IMR-90 (cell line): ENCODE measurements at regions not wholly inside any gene's neighbourhood (a gene's known extent, or its start where the extent isn't known, plus 50 kb on each side); places are given as distances from the start of the nearest gene placed in this dataset.

Source experiments
- ATAC-seq: fragments of 200-7000 bp; cut with Tn5 transposase; 2 replicates; pipeline ENCODE4 v1.9.1; 2020; ENCODE audit warnings: low read depth, mild to moderate bottlenecking, moderate library complexity
- BruUV-seq: library from RNA; stranded (reverse); fragments of 400-500 nt; replicated peaks from 2 replicates; lab custom pipeline; 2021; lab: Mats Ljungman, UMichigan
- CTCF ChIA-PET: fragments of 300-600 bp; formaldehyde crosslinking; extraction: SDS; loops from one replicate; lab custom pipeline; 2021; ENCODE audit warnings: antibody characterized with exemption; lab: Yijun Ruan, JAX
- POLR2A ChIA-PET: fragments of 300-600 bp; sonication (Branson Sonifier 250); formaldehyde crosslinking; loops from one replicate; lab custom pipeline; 2022; ENCODE audit warnings: antibody characterized with exemption; ENCODE audit not compliant: unreplicated experiment; lab: Charles Lee
- DNase-seq: peaks from one replicate; pipeline ENCODE4 v3.0.0; 2013
- H2AFZ ChIP-seq: replicated peaks from 2 replicates; pipeline ENCODE3; 2013; ENCODE audit warnings: low read length, mild to moderate bottlenecking; ENCODE audit not compliant: poor library complexity
- H2AK5ac ChIP-seq: 2 replicates; pipeline ENCODE4 v1.6.1; 2013; ENCODE audit warnings: low read depth, low read length, inconsistent platforms
- H2AK9ac ChIP-seq: replicated peaks from 2 replicates; pipeline ENCODE3; 2013; ENCODE audit warnings: mild to moderate bottlenecking, low read depth, low read length, moderate library complexity; ENCODE audit not compliant: poor library complexity
- H2BK120ac ChIP-seq: 2 replicates; pipeline ENCODE4 v1.6.1; 2013; ENCODE audit warnings: low read depth, low read length, inconsistent platforms
- H2BK15ac ChIP-seq: 3 replicates; pipeline ENCODE4 v1.6.1; 2013; ENCODE audit warnings: low read depth, low read length, inconsistent platforms
- H2BK20ac ChIP-seq: 2 replicates; pipeline ENCODE4 v1.6.1; 2013; ENCODE audit warnings: low read depth, mild to moderate bottlenecking, inconsistent platforms, low read length, moderate library complexity
- H2BK5ac ChIP-seq: 2 replicates; pipeline ENCODE4 v1.6.1; 2013; ENCODE audit warnings: mild to moderate bottlenecking, low read depth, low read length, inconsistent platforms; ENCODE audit not compliant: poor library complexity, severe bottlenecking
- H3K14ac ChIP-seq: replicated peaks from 2 replicates; pipeline ENCODE4 v1.6.1; 2013; ENCODE audit warnings: low read depth, low read length, inconsistent platforms
- H3K18ac ChIP-seq: 2 replicates; pipeline ENCODE4 v1.6.1; 2013; ENCODE audit warnings: low read depth, low read length, control low read depth
- H3K23ac ChIP-seq: 2 replicates; pipeline ENCODE4 v1.6.1; 2013; ENCODE audit warnings: low read depth, low read length, inconsistent platforms
- H3K27ac ChIP-seq: 2 replicates; pipeline ENCODE4 v1.5.1; 2013; ENCODE audit warnings: mild to moderate bottlenecking, control low read depth, low read length; ENCODE audit not compliant: insufficient read depth
- H3K27me3 ChIP-seq: 2 replicates; pipeline ENCODE4 v1.6.1; 2013; ENCODE audit warnings: low read length; ENCODE audit not compliant: control insufficient read depth, insufficient read depth
- H3K36me3 ChIP-seq: 2 replicates; pipeline ENCODE4 v1.6.1; 2013; ENCODE audit warnings: low read length, mixed read lengths; ENCODE audit not compliant: control insufficient read depth, insufficient read depth
- H3K4ac ChIP-seq: 2 replicates; pipeline ENCODE4 v1.6.1; 2013; ENCODE audit warnings: low read depth, low read length, inconsistent platforms
- H3K4me1 ChIP-seq: 2 replicates; pipeline ENCODE4 v1.6.1; 2013; ENCODE audit warnings: low read length, mixed read lengths; ENCODE audit not compliant: control insufficient read depth, insufficient read depth
- H3K4me2 ChIP-seq: 2 replicates; pipeline ENCODE4 v1.6.1; 2013; ENCODE audit warnings: low read depth, mild to moderate bottlenecking, control low read depth, low read length, moderate library complexity
- H3K4me3 ChIP-seq: 2 replicates; pipeline ENCODE4 v1.5.1; 2013; ENCODE audit warnings: low read depth, mild to moderate bottlenecking, control low read depth, low read length, moderate library complexity; ENCODE audit not compliant: insufficient read depth
- H3K56ac ChIP-seq: 2 replicates; pipeline ENCODE4 v1.6.1; 2013; ENCODE audit warnings: low read length, inconsistent platforms; ENCODE audit not compliant: insufficient read depth; ENCODE audit errors: extremely low read depth
- H3K79me1 ChIP-seq, 2 experiments: 2 replicates each; pipeline ENCODE4 v1.6.1; 2013; ENCODE audit warnings: low read length in 2 of 2, inconsistent platforms in 1 of 2, low read depth in 1 of 2
- H3K9ac ChIP-seq: 2 replicates; pipeline ENCODE4 v1.6.1; 2013; ENCODE audit warnings: low read depth, low read length, control low read depth
- H3K9me1 ChIP-seq: 2 replicates; pipeline ENCODE4 v1.6.1; 2013; ENCODE audit warnings: low read length, inconsistent platforms; ENCODE audit not compliant: insufficient read depth
- H3K9me3 ChIP-seq: 2 replicates; pipeline ENCODE4 v1.6.1; 2013; ENCODE audit warnings: low read length; ENCODE audit not compliant: control insufficient read depth, insufficient read depth
- H4K20me1 ChIP-seq: 2 replicates; pipeline ENCODE4 v1.6.1; 2013; ENCODE audit warnings: low read length, inconsistent platforms; ENCODE audit not compliant: insufficient read depth
- H4K5ac ChIP-seq: 2 replicates; pipeline ENCODE4 v1.6.1; 2013; ENCODE audit warnings: mild to moderate bottlenecking, low read depth, low read length, control low read depth
- H4K8ac ChIP-seq, 2 experiments: 2 replicates each; pipeline ENCODE4 v1.6.1; 2013; ENCODE audit warnings: low read depth in 2 of 2, low read length in 2 of 2, control low read depth in 1 of 2, inconsistent platforms in 1 of 2
- H4K91ac ChIP-seq: 2 replicates; pipeline ENCODE4 v1.6.1; 2013; ENCODE audit warnings: low read depth, low read length, inconsistent platforms; ENCODE audit not compliant: insufficient read depth
- BHLHE40 ChIP-seq: fragments of 150-350 bp; IDR thresholded peaks from 2 replicates; pipeline ENCODE4 v1.6.1; 2016; ENCODE audit warnings: mild to moderate bottlenecking, low read depth, low read length
- CTCF ChIP-seq: conservative IDR thresholded peaks from 2 replicates; pipeline ENCODE4 v1.5.1; 2012; ENCODE audit warnings: mild to moderate bottlenecking, low read depth, low read length, improper control_type of control experiment
- ELK1 ChIP-seq: fragments of 150-350 bp; IDR thresholded peaks from 2 replicates; pipeline ENCODE4 v1.6.1; 2016; ENCODE audit warnings: low read depth, mild to moderate bottlenecking, low read length, moderate library complexity, borderline replicate concordance
- MAFK ChIP-seq: IDR thresholded peaks from 2 replicates; pipeline ENCODE4 v1.6.1; 2012; ENCODE audit warnings: low read depth, low read length, improper control_type of control experiment
- RAD21 ChIP-seq: IDR thresholded peaks from 2 replicates; pipeline ENCODE4 v1.6.1; 2012; ENCODE audit warnings: low read length, improper control_type of control experiment
- WGBS, 2 experiments: methylation state at CpG; one replicate each; pipeline versions ENCODE4 v1.1.5 to v1.1.7; 2013; ENCODE audit warnings: missing lambda C conversion rate in 2 of 2; ENCODE audit not compliant: insufficient read length in 1 of 2; ENCODE audit errors: extremely low coverage in 2 of 2; 5-methylcytosine and 5-hydroxymethylcytosine counted together
- dilution Hi-C: fragments of 300-500 bp; cut with HindIII; formaldehyde crosslinking; loops from one replicate; pipeline ENCODE4 v1.14.3; 2018; ENCODE audit warnings: low sequenced_read_pairs; ENCODE audit not compliant: unreplicated experiment
- in situ Hi-C: fragments of 300-500 bp; cut with MboI; formaldehyde crosslinking; loops from 3 replicates; pipeline ENCODE4 v1.14.3; 2019; ENCODE audit warnings: low sequenced_read_pairs, inconsistent platforms, mixed read lengths
- intact Hi-C: fragments of 100-400 bp; cut with micrococcal nuclease; formaldehyde crosslinking; loops from 2 replicates; pipeline ENCODE4 v1.10.0; 2022

GRCh38 chrX:40871385-40872082 lies 136.2 kb upstream of the MED14 start:
- Histone ChIP-seq H3K4me3 (no peak overlapping the region), H4K91ac (no peak overlapping the region), H2BK20ac (no peak overlapping the region), H4K20me1 (no peaks in the 10 kb centered on the region), H3K79me1 (no peaks in the 10 kb centered on the region), H3K23ac (no peak overlapping the region), H2AK5ac (no peak overlapping the region), H4K8ac (no peak overlapping the region; a peak in 1 of 4 replicates), H3K9me1 (no peaks in the 10 kb centered on the region), H2BK5ac (no peak overlapping the region), H3K4me1 (no peaks in the 10 kb centered on the region; the same call in 1 of the 2 replicates), H3K4me2 (no peak overlapping the region), H2AK9ac (no peak overlapping the region), H3K36me3 (no peaks in the 10 kb centered on the region), H3K9ac (no peak overlapping the region), H3K14ac (no peak overlapping the region), H3K56ac (no peak overlapping the region), H3K4ac (no peak overlapping the region), H2BK15ac (no peak overlapping the region), H3K27ac (no peak overlapping the region), H3K9me3 (no peaks in the 10 kb centered on the region), H4K5ac (no peak overlapping the region), H3K18ac (no peak overlapping the region), H3K27me3 (peaks cover 4% of the 10 kb centered on the region), H2AFZ (peak overlapping the region; percentile 68), H2BK120ac (no peak overlapping the region)
- ChIA-PET CTCF (no interaction called here), POLR2A (no interaction called here)
- TF ChIP-seq MAFK = no peak
- TF ChIP-seq ELK1 = no peak
- peak; percentile 11; the same call in 1 of the 2 replicates for TF ChIP-seq CTCF
- TF ChIP-seq BHLHE40 = no peak
- no peak for TF ChIP-seq RAD21
- no peak for ATAC-seq
- BruUV-seq = no TSS peak
- intact Hi-C loops = no loop called here
- dilution Hi-C loops = no loop called here
- no CpG with 5 or more reads among the region's 3 CpGs for WGBS, 2 experiments
- peak; percentile 37 for DNase-seq
- in situ Hi-C loops = loop anchor here (10.0 kb wide), 1 partner anchor 213 kb away; the partner anchor contains the start of gene USP9X
